VCaP (cell line): ENCODE measurements at regions not wholly inside any gene's neighbourhood (a gene's known extent, or its start where the extent isn't known, plus 50 kb on each side); places are given as distances from the start of the nearest gene placed in this dataset.

Experiments used
- H3K27ac ChIP-seq: fragments of 450-650 bp; 2 replicates; pipeline ENCODE4 v1.5.1; 2017
- CTCF ChIP-seq: fragments of 450-650 bp; conservative IDR thresholded peaks from 2 replicates; pipeline ENCODE4 v1.5.1; 2017; ENCODE audit warnings: mild to moderate bottlenecking, moderate library complexity

- no peak overlapping the region for H3K27ac ChIP-seq
- no peak for TF ChIP-seq CTCF
These were observed 201.8 kb upstream of the PGR start for GRCh38 chr11:101331411-101331810.

- TF ChIP-seq CTCF, result no peak
- no peak overlapping the region for H3K27ac ChIP-seq
These were observed 198.3 kb upstream of the PGR start for GRCh38 chr11:101327908-101328307.

GRCh38 chr11:101326141-101326540, 196.5 kb upstream of the PGR start:
- H3K27ac ChIP-seq, result no peak overlapping the region
- no peak for TF ChIP-seq CTCF

- TF ChIP-seq CTCF, result peak; percentile 68
These were observed 194.4 kb upstream of the PGR start for GRCh38 chr11:101323997-101324396.

GRCh38 chr11:101321222-101321621, 191.6 kb upstream of the PGR start:
- no peak overlapping the region for H3K27ac ChIP-seq
- no peak for TF ChIP-seq CTCF

More at GRCh38 chr11:101323997-101324396, 194.4 kb upstream of the PGR start:
- H3K27ac ChIP-seq, result no peak overlapping the region

GRCh38 chr11:101306721-101307120, 177.1 kb upstream of the PGR start:
- H3K27ac ChIP-seq, result no peak overlapping the region
- no peak for TF ChIP-seq CTCF

- no peak for TF ChIP-seq CTCF
- H3K27ac ChIP-seq, result no peak overlapping the region
These were observed 175.9 kb upstream of the PGR start for GRCh38 chr11:101305496-101305895.

- no peak for TF ChIP-seq CTCF
These were observed 169.6 kb upstream of the PGR start for GRCh38 chr11:101299210-101299609.

More at GRCh38 chr11:101299210-101299609, 169.6 kb upstream of the PGR start:
- no peak overlapping the region for H3K27ac ChIP-seq
